Astrocyte (in vitro differentiated cells and primary cell): ENCODE measurements at regions not wholly inside any gene's neighbourhood (a gene's known extent, or its start where the extent isn't known, plus 50 kb on each side); places are given as distances from the start of the nearest gene placed in this dataset.

Experiments
- DNase-seq: peaks from one replicate; pipeline ENCODE4 v3.0.0-alpha.2; 2010; ENCODE audit warnings: low read depth
- FAIRE-seq: peaks from 2 replicates; lab custom pipeline; 2011; peaks lifted over from hg19 to GRCh38; lab: Jason Lieb, UNC
- H2AFZ ChIP-seq: 2 replicates; pipeline ENCODE4 v1.6.0; 2012; ENCODE audit warnings: low read depth, low read length, inconsistent platforms
- H3K27ac ChIP-seq: 2 replicates; pipeline ENCODE4 v1.5.1; 2011; ENCODE audit warnings: low read depth, low read length, inconsistent platforms
- H3K27me3 ChIP-seq: 2 replicates; pipeline ENCODE4 v1.6.0; 2011; ENCODE audit warnings: low read length, inconsistent platforms; ENCODE audit not compliant: insufficient read depth
- H3K36me3 ChIP-seq: 2 replicates; pipeline ENCODE4 v1.5.1; 2011; ENCODE audit warnings: low read length, inconsistent platforms; ENCODE audit not compliant: insufficient read depth
- H3K4me1 ChIP-seq: 2 replicates; pipeline ENCODE4 v1.5.1; 2011; ENCODE audit warnings: low read length, inconsistent platforms; ENCODE audit not compliant: insufficient read depth
- H3K4me2 ChIP-seq: 2 replicates; pipeline ENCODE4 v1.6.0; 2012; ENCODE audit warnings: low read length, inconsistent platforms
- H3K4me3 ChIP-seq: 2 replicates; pipeline ENCODE4 v1.5.1; 2011; ENCODE audit warnings: low read depth, mild to moderate bottlenecking, low read length, inconsistent platforms; ENCODE audit not compliant: insufficient read depth
- H3K79me2 ChIP-seq: 2 replicates; pipeline ENCODE4 v1.6.0; 2012; ENCODE audit warnings: mild to moderate bottlenecking, low read length, inconsistent platforms; ENCODE audit not compliant: insufficient read depth
- H3K9ac ChIP-seq: 2 replicates; pipeline ENCODE4 v1.6.0; 2012; ENCODE audit warnings: mild to moderate bottlenecking, low read length, inconsistent platforms
- H3K9me3 ChIP-seq: 2 replicates; pipeline ENCODE4 v1.5.1; 2012; ENCODE audit warnings: low read depth, mild to moderate bottlenecking, low read length, inconsistent platforms; ENCODE audit not compliant: insufficient read depth
- H4K20me1 ChIP-seq: 2 replicates; pipeline ENCODE4 v1.6.0; 2012; ENCODE audit warnings: low read length, inconsistent platforms; ENCODE audit not compliant: insufficient read depth
- H3K27ac Mint-ChIP-seq: one replicate; pipeline ENCODE4 v1.8.0; 2021; ENCODE audit warnings: mild to moderate bottlenecking, mixed read lengths; ENCODE audit not compliant: unreplicated experiment
- H3K27me3 Mint-ChIP-seq: one replicate; pipeline ENCODE4 v1.8.0; 2021; ENCODE audit warnings: low read depth, mixed read lengths; ENCODE audit not compliant: unreplicated experiment
- H3K36me3 Mint-ChIP-seq: one replicate; pipeline ENCODE4 v1.8.0; 2021; ENCODE audit warnings: low read depth, mixed read lengths; ENCODE audit not compliant: unreplicated experiment
- H3K4me1 Mint-ChIP-seq: one replicate; pipeline ENCODE4 v1.8.0; 2021; ENCODE audit warnings: low read depth, mixed read lengths; ENCODE audit not compliant: unreplicated experiment
- H3K4me3 Mint-ChIP-seq: one replicate; pipeline ENCODE4 v1.8.0; 2021; ENCODE audit warnings: mild to moderate bottlenecking, moderate library complexity, mixed read lengths; ENCODE audit not compliant: unreplicated experiment
- H3K9me3 Mint-ChIP-seq: one replicate; pipeline ENCODE4 v1.8.0; 2021; ENCODE audit warnings: mild to moderate bottlenecking, mixed read lengths; ENCODE audit not compliant: unreplicated experiment
- EZH2 ChIP-seq: IDR thresholded peaks from 2 replicates; pipeline ENCODE4 v1.6.1; 2012; ENCODE audit warnings: mild to moderate bottlenecking, low read length, inconsistent platforms; ENCODE audit not compliant: insufficient read depth
- TF ChIP-seq, protein P1 (sequence below): IDR thresholded peaks from 2 replicates; pipeline ENCODE4 v1.5.1; 2011; ENCODE audit warnings: low read depth, mild to moderate bottlenecking, inconsistent platforms, low read length, moderate library complexity; ENCODE audit not compliant: insufficient read depth

DNA sequence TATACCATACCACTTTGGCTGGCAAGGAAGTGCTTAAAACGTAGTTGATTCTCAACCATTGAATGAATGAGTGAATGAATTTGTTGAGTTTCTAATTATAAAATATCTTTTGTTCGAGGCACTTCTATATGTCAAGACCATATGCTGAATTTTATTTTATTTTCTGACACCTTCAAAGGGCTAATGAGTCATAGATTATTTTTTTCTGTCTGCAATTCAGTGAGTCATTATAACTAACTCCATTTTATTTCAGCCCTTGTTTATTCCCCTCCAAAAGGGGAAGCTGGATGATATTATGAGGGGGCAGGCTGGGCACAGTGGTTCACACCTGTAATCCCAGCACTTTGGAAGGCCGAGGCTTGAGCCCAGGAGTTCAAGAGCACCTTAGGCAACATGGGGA is 142.4 kb downstream of the P2RY1 start:
- no peak for FAIRE-seq
- Mint-ChIP-seq H3K27ac (no peak overlapping the region), H3K4me1 (no peaks in the 10 kb centered on the region), H3K27me3 (no peaks in the 10 kb centered on the region), H3K4me3 (no peak overlapping the region), H3K9me3 (peaks cover 3% of the 10 kb centered on the region), H3K36me3 (no peaks in the 10 kb centered on the region)
- Histone ChIP-seq H3K9ac (no peak overlapping the region), H3K27me3 (no peaks in the 10 kb centered on the region), H3K9me3 (no peaks in the 10 kb centered on the region), H2AFZ (no peak overlapping the region), H3K4me3 (no peak overlapping the region), H3K27ac (no peak overlapping the region), H3K4me1 (no peaks in the 10 kb centered on the region), H3K4me2 (no peak overlapping the region), H4K20me1 (no peaks in the 10 kb centered on the region), H3K36me3 (no peaks in the 10 kb centered on the region), H3K79me2 (no peaks in the 10 kb centered on the region)
- DNase-seq, result no peak
- TF ChIP-seq, protein P1, sequence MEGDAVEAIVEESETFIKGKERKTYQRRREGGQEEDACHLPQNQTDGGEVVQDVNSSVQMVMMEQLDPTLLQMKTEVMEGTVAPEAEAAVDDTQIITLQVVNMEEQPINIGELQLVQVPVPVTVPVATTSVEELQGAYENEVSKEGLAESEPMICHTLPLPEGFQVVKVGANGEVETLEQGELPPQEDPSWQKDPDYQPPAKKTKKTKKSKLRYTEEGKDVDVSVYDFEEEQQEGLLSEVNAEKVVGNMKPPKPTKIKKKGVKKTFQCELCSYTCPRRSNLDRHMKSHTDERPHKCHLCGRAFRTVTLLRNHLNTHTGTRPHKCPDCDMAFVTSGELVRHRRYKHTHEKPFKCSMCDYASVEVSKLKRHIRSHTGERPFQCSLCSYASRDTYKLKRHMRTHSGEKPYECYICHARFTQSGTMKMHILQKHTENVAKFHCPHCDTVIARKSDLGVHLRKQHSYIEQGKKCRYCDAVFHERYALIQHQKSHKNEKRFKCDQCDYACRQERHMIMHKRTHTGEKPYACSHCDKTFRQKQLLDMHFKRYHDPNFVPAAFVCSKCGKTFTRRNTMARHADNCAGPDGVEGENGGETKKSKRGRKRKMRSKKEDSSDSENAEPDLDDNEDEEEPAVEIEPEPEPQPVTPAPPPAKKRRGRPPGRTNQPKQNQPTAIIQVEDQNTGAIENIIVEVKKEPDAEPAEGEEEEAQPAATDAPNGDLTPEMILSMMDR, result no peak
- no peak for TF ChIP-seq EZH2

DNA sequence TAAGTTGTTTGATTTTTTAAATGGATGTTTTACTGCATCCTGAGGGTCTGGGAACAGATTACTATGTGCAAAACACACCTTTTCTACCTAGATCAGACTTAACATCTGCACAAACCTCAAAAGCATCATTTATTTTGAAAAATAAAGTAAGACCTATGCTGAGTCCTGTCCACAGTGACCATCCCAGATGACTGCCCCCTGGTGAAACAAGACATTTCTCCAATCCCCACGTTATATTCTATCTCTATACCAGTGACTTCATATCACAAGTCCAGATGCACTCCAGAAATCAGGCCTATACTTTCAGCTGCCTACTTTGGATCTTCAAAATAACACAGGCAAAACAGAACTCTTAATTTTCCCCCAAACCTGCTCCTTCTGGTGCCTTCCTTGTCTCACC is 143.2 kb downstream of the P2RY1 start:
- no peaks in the 10 kb centered on the region for H3K9me3 ChIP-seq
- DNase-seq (no peak), FAIRE-seq (no peak)
- TF ChIP-seq EZH2, result no peak
- TF ChIP-seq, protein P1, result no peak
- H3K36me3 Mint-ChIP-seq, result no peaks in the 10 kb centered on the region
- no peaks in the 10 kb centered on the region for H3K4me1 Mint-ChIP-seq
- no peaks in the 10 kb centered on the region for H4K20me1 ChIP-seq
- H3K36me3 ChIP-seq, result no peaks in the 10 kb centered on the region
- no peak overlapping the region for H3K4me2 ChIP-seq
- no peak overlapping the region for H3K4me3 ChIP-seq
- H2AFZ ChIP-seq, result no peak overlapping the region
- no peaks in the 10 kb centered on the region for H3K79me2 ChIP-seq
- H3K4me3 Mint-ChIP-seq, result no peak overlapping the region
- H3K27ac ChIP-seq, result no peak overlapping the region
- H3K27me3 ChIP-seq, result no peaks in the 10 kb centered on the region
- H3K9ac ChIP-seq, result no peak overlapping the region
- H3K4me1 ChIP-seq, result no peaks in the 10 kb centered on the region
- peaks cover 2% of the 10 kb centered on the region for H3K27me3 Mint-ChIP-seq
- no peak overlapping the region for H3K27ac Mint-ChIP-seq
- H3K9me3 Mint-ChIP-seq, result peaks cover 3% of the 10 kb centered on the region

DNA sequence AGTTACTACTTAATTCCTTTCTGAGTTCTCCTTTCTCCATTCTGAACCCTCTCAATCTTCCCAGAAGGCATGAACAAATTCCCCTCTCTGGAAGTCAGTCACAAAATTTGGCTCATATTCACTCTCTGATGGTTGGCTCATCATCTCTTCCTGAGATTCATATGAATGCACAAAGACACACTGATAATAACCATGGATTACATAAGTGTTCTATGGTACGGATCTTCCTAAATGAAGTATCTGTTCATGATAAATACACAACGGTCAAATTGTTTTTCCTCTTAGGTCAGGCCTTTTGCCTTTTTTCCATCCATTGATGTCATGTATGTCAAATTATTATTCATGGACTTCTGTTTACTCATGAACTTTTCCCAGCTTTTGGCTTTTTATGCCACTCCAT is 162.6 kb downstream of the P2RY1 start:
- no peak overlapping the region for H3K9ac ChIP-seq
- H3K27me3 Mint-ChIP-seq, result no peaks in the 10 kb centered on the region
- H3K9me3 Mint-ChIP-seq, result no peaks in the 10 kb centered on the region
- no peak overlapping the region for H3K4me3 ChIP-seq
- H3K79me2 ChIP-seq, result no peaks in the 10 kb centered on the region
- H3K4me1 Mint-ChIP-seq, result no peaks in the 10 kb centered on the region
- H3K4me1 ChIP-seq, result no peaks in the 10 kb centered on the region
- no peaks in the 10 kb centered on the region for H4K20me1 ChIP-seq
- H3K36me3 Mint-ChIP-seq, result no peaks in the 10 kb centered on the region
- TF ChIP-seq, protein P1, result no peak
- no peak for TF ChIP-seq EZH2
- H3K9me3 ChIP-seq, result no peaks in the 10 kb centered on the region
- H3K27me3 ChIP-seq, result no peaks in the 10 kb centered on the region
- H3K36me3 ChIP-seq, result no peaks in the 10 kb centered on the region
- no peak overlapping the region for H3K4me2 ChIP-seq
- no peak for FAIRE-seq
- H3K27ac Mint-ChIP-seq, result no peak overlapping the region
- H2AFZ ChIP-seq, result no peak overlapping the region
- no peak for DNase-seq
- H3K27ac ChIP-seq, result no peak overlapping the region
- H3K4me3 Mint-ChIP-seq, result no peak overlapping the region
